ENCODE measurements at regions not wholly inside any gene's neighbourhood (a gene's known extent, or its start where the extent isn't known, plus 50 kb on each side); places are given as distances from the start of the nearest gene placed in this dataset.

DNA sequence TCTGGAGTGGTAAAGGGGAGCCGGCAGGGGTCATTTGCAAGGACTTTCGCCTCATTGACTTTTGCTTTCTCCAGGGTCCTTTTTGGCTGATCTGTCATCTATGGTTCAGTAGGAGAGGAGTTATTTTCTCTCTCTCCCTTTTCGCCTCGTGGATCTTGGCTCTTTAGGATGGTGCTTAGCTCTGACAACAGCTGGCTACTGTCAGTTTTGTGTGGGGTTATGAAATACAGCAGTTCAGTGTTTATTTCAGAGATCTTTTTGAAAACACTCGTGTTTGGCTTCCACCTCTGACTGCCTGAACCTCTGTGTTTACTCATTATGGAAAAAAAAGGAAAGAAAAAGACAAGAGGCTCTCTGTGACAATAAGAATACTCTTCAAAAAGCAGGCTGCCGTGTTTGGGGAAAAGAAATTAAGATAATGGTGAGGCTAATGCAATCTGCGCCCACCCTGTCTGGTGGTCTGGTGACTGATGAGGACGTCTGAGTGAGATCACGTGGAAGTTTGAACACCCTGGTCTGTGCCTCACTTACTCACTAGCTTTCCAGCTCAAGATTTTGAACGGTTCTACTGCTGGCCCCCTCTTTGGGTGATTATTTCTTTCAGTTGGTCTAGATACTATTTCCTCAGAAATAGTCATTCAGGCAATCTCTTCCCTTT, 567.7 kb downstream of the CAAP1 start:
- Mint-ChIP-seq H3K4me3 (ENCODE audit: unreplicated experiment) (no peak overlapping the region), H3K4me1 (ENCODE audit: low read depth) (peaks cover 3% of the 10 kb centered on the region), H3K27me3 (ENCODE audit: low read depth) (no peaks in the 10 kb centered on the region), H3K27ac (ENCODE audit: unreplicated experiment) (no peak overlapping the region), H3K9me3 (ENCODE audit: low read depth) (peaks cover 3% of the 10 kb centered on the region), H3K36me3 (ENCODE audit: low read depth) (no peaks in the 10 kb centered on the region)
- no peak for DNase-seq (ENCODE audit: low spot score)
- TF ChIP-seq, protein P1, sequence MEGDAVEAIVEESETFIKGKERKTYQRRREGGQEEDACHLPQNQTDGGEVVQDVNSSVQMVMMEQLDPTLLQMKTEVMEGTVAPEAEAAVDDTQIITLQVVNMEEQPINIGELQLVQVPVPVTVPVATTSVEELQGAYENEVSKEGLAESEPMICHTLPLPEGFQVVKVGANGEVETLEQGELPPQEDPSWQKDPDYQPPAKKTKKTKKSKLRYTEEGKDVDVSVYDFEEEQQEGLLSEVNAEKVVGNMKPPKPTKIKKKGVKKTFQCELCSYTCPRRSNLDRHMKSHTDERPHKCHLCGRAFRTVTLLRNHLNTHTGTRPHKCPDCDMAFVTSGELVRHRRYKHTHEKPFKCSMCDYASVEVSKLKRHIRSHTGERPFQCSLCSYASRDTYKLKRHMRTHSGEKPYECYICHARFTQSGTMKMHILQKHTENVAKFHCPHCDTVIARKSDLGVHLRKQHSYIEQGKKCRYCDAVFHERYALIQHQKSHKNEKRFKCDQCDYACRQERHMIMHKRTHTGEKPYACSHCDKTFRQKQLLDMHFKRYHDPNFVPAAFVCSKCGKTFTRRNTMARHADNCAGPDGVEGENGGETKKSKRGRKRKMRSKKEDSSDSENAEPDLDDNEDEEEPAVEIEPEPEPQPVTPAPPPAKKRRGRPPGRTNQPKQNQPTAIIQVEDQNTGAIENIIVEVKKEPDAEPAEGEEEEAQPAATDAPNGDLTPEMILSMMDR (IDR thresholded peaks at IDR 0.05) = no peak

DNA sequence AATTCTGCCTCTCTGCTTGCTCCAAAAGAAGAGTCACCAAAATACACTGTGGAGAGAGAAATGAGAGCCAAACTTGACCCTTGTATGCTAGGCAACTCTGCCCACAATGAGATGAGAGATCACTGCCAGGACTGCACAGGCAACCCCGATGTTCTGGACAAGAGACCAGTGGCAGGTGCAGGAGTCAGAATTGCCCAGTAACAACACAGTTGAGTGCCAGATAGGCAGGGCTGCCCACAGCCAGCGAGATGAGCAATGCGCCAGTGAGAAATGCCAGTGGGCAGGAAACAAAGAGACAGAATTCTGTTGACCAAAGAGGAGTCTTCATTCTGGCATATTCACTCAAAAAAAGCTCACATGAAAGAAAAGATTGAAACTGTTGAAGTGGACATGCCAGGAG, 570.7 kb downstream of the CAAP1 start:
- no peak overlapping the region for H3K27ac Mint-ChIP-seq (ENCODE audit: unreplicated experiment)
- DNase-seq (ENCODE audit: low spot score) = no peak
- H3K36me3 Mint-ChIP-seq (ENCODE audit: low read depth) = no peaks in the 10 kb centered on the region
- H3K4me1 Mint-ChIP-seq (ENCODE audit: low read depth) = peaks cover 3% of the 10 kb centered on the region
- H3K4me3 Mint-ChIP-seq (ENCODE audit: unreplicated experiment) = no peak overlapping the region
- H3K9me3 Mint-ChIP-seq (ENCODE audit: low read depth) = peaks cover 3% of the 10 kb centered on the region
- TF ChIP-seq, protein P1 (IDR thresholded peaks at IDR 0.05) = no peak
- no peaks in the 10 kb centered on the region for H3K27me3 Mint-ChIP-seq (ENCODE audit: low read depth)

DNA sequence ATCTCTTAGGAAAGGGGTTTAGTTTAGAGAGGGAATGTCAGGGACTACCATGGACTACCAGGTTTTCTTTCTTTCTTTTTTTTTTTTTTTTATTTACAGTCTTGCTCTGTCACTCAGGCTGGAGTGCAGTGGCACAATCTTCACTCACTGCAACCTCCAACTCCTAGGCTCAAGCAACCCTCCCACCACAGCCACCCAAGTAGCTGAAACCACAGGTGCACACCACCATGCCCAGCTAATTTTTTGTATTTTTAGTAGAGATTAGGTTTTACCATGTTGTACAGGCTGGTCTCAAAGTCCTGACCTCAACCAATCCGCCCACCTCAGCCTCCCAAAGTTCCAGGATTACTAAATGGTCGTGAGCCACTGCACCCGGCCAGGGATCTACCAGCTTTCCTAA, 572.7 kb downstream of the CAAP1 start:
- no peaks in the 10 kb centered on the region for H3K4me1 Mint-ChIP-seq (ENCODE audit: low read depth)
- H3K9me3 Mint-ChIP-seq (ENCODE audit: low read depth) = peaks cover 3% of the 10 kb centered on the region
- TF ChIP-seq, protein P1 (IDR thresholded peaks at IDR 0.05) = no peak
- H3K27ac Mint-ChIP-seq (ENCODE audit: unreplicated experiment) = no peak overlapping the region
- DNase-seq (ENCODE audit: low spot score) = no peak
- H3K27me3 Mint-ChIP-seq (ENCODE audit: low read depth) = no peaks in the 10 kb centered on the region
- no peaks in the 10 kb centered on the region for H3K36me3 Mint-ChIP-seq (ENCODE audit: low read depth)
- no peak overlapping the region for H3K4me3 Mint-ChIP-seq (ENCODE audit: unreplicated experiment)

DNA sequence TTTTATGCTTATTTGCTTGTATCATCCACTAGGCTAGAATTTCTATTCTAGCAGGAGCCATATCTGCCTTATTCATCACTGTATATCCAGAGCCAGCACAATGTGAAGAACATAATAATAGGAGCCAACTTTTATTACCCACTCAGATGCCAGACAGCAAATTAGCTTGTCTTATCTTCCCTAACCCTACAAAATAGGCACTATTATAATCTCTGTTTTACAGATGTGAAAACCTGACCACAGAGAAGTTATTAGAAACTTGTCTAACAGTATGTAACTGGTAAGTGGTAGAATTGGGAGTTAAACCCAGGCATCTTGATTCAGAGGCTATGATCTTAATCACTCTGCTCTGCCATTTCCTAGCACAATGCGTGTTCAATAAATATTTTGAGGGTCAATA, 579.5 kb downstream of the CAAP1 start:
- H3K9me3 Mint-ChIP-seq (ENCODE audit: low read depth) = no peaks in the 10 kb centered on the region
- no peak overlapping the region for H3K4me3 Mint-ChIP-seq (ENCODE audit: unreplicated experiment)
- TF ChIP-seq, protein P1 (IDR thresholded peaks at IDR 0.05) = no peak
- no peaks in the 10 kb centered on the region for H3K27me3 Mint-ChIP-seq (ENCODE audit: low read depth)
- no peak for DNase-seq (ENCODE audit: low spot score)
- H3K36me3 Mint-ChIP-seq (ENCODE audit: low read depth) = no peaks in the 10 kb centered on the region
- no peak overlapping the region for H3K27ac Mint-ChIP-seq (ENCODE audit: unreplicated experiment)
- no peaks in the 10 kb centered on the region for H3K4me1 Mint-ChIP-seq (ENCODE audit: low read depth)

DNA sequence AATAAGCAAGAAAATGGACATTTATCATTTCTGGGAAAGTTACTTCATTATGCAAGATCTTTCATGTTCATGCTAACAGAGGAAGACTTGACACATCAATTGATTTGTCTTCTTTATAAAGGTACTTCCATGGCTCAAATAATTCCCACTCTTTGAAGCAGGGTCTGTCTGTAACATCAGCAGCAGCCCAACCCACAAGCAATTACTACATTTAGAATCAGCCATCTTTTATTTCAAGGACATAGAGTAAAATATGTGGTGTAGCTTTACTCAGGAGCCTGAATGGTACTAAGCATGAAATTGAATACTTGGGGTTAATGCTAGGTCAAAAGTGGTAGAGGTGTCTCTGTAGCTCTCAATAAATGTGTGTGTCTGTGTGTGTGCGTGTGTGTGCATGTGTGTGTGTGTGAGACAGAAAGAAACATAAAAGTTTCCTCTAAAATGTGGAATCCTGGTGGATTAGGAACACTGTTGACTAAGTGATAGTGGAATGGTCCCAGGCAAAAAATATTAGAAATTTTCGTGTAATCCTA, 581.1 kb downstream of the CAAP1 start:
- TF ChIP-seq, protein P1 (IDR thresholded peaks at IDR 0.05) = no peak
- H3K27ac Mint-ChIP-seq (ENCODE audit: unreplicated experiment) = no peak overlapping the region
- no peak overlapping the region for H3K4me3 Mint-ChIP-seq (ENCODE audit: unreplicated experiment)
- H3K27me3 Mint-ChIP-seq (ENCODE audit: low read depth) = no peaks in the 10 kb centered on the region
- H3K9me3 Mint-ChIP-seq (ENCODE audit: low read depth) = no peaks in the 10 kb centered on the region
- H3K36me3 Mint-ChIP-seq (ENCODE audit: low read depth) = no peaks in the 10 kb centered on the region
- H3K4me1 Mint-ChIP-seq (ENCODE audit: low read depth) = peaks cover 3% of the 10 kb centered on the region
- DNase-seq (ENCODE audit: low spot score) = no peak
